GM19351 (cell line): ENCODE measurements at regions not wholly inside any gene's neighbourhood (a gene's known extent, or its start where the extent isn't known, plus 50 kb on each side); places are given as distances from the start of the nearest gene placed in this dataset.

Experiments
- ATAC-seq: cut with Tn5 transposase; IDR thresholded peaks from one replicate; pipeline ENCODE4 v1.9.1; 2021; ENCODE audit warnings: mild to moderate bottlenecking, moderate library complexity; ENCODE audit not compliant: unreplicated experiment

DNA sequence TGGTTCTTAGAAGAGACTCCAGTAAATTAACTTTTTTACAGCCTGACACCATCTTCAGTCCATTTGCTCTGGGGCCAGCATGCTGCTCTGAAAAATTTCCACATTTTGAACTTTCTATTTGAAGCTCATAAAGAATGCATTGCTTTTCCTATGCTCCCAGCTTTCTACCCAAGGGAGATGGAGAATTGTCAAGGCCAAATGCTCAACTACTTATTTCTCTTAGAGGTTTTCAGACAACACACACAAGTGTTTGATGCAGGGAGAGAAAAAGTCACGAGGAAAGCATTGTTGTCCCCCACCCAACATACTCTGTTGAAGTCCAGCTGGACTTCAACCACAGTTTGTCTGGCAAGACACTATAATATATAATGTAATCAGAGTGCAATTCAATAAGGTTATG lies 100.3 kb upstream of the CADPS start:
- no peak for ATAC-seq

DNA sequence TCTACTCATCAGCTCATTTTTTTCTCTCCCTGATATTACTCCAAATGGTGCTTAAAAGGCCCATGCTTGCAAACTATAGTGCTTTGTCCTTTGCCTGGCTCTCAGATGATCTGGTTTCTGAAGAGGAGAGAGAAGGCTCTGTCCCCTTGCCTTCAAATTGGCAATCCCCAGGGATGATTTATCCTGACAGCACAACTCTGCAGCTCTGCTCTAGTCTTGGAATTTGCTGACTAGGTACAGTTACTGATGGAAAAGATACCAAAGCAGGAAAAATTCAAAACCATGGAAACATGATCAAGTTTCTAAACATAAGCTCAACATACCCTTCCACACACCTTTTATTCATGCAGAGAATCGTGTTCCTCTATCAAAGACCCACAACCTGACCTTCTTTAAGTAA lies 106.7 kb upstream of the CADPS start:
- no peak for ATAC-seq

DNA sequence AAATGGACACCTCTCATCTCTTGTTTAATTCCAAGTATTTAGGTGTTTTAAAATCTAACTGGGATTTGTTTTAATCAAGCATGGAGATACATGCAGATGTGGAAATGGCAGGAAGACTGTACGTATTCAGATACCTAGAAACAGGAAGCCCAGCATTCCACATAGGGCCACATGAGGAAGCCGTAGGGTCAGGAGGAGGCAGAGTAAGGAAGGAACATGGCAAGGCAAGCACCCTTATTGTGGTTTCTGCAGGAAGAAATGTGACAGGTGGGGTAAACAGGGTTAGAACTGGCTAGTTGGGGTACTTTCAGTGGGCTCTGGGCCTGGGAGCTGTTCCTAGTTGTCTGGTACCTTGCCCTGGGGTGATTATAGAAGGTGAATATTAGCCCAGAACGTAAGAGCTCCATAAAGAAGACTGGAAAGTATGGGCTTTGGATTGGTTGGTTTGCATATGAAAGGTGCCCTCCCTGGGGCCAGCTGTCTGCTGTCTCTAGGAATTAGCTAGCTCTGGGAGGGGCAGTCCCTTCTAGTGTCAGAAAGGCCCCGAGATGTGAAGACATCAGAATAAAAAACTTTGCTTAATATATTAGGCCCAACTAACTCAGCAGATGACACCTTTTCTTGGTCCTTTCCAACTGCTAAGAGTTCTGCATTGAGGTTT lies 107.7 kb upstream of the CADPS start:
- no peak for ATAC-seq

DNA sequence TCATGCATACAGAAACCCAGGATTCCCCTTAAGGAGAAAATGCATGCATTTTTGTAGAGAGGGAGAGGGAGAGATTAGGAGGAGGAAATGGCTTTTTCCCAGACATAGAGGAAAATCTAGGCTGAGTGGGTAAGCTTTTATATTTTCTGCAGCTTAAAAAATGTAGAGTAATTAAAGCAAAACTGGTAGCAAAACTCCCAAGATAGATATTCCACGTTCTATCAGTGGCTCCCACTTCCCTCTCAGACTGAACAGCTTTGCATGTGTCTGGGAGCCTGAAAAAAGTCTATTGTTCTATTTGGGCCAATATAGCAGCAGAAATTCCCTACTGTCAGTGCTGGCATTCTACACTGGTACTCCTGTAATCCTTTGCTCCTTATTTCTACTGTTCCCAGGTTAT lies 110.8 kb upstream of the CADPS start:
- ATAC-seq = no peak

DNA sequence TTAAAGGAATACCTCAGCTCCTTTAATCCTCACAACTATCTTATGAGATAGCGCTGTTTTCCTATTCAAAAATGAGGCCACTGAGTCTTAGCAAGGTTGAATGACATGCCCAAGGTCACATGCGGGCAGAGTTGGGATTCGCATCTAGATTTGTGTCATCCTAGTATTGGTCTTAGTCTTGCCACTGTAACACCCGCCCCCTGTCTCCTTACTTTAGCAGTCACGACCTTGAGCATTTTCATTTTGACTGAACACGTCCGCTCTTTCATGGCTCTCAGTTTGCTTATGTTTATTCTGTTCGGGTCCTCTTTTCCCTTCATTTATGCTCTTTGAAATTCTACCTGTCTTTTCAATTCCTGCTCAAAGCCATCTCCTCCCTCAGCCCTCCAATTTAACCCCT lies 112.5 kb upstream of the CADPS start:
- ATAC-seq = peak; percentile 72

DNA sequence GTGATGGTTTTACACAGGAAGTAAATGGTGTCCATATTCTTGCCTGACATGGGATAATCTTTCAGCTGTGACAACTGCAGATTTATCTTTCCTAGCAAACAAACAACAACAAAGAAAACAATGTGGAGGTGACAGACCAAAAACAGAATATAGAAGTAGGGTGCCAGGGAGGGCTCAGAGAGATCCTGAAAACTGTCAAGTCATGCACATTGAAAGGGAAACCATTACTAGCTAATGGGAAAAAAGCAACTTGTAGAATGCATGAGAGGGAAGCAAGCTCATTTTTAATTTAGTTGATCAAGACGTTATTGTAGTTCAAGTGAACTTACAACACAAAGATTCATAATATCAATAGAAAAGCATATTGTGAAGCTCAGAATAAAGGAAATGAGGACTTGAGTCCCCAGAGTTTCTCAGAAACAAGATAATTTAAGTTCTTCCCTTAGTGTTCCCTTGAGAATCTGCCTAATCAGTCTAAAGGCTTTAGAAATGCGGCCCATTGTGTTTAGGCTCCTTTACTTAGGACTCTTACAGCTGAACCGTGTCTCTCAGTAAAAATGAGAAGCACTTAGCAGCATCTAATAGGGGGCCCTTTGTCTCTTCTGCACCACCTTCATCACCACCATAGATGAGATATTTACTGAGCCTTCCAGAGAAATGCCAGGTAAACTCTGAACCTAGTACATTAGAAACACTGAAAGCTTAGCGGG lies 115.6 kb upstream of the CADPS start:
- ATAC-seq = no peak

GRCh38 chr3:62992520-62992919 lies 117.3 kb upstream of the CADPS start:
- ATAC-seq = no peak

GRCh38 chr3:62995119-62995518 lies 119.9 kb upstream of the CADPS start:
- ATAC-seq = no peak

DNA sequence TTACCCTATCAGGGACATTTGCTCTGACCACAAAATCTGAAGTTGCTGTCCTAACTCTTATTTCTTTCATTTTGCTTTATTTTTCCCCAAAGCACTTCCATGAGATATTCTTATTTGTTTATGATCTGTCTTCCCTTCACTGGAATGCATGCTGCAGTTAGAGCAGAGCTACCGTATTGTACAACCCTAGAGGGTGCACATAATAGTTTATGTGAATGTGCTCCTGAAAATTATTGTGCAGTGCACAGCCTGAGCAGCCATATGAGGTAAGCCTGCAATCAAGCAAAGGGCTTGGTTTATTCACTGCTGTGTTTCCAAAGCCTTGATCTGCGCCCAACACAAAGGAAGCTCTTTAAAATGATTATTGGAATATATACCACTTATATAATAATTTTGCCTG lies 120.3 kb upstream of the CADPS start:
- ATAC-seq = no peak

DNA sequence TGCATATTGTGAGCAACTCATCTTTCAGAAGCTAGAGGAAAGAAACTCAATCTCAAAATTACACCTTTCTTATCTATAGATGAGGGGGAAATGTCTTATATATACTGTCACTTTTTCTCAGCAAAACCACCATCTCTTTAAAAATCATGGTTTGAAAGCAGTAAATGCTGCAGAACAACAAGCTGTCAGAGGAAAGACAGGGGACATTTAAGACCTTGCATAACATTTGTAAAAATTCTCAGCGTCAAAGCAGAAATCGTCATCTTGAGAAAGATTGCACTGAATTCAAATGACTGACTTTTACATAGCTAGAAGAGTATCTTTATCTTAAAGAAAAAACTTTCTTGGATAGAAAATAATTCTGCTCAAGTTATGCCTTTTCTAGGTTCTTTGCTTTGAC lies 122.2 kb upstream of the CADPS start:
- ATAC-seq = no peak

DNA sequence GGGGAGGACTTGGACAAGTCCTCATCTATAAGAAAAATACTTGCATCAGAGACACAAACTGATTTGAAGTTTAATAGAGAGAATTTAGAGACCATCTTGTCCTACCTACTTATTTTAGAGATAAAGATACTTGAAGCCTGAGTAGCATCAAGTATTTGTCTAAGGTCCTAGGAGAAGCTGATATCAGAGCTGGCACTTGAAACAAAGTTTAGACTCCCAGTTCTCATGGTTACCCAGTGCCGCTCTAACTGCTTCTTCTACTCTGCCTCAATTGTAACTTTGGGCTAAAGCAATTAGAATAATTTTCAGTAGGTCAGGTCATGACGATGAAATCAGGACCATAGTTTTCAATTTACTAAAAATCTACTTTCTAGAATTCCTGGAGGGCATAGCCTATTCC lies 123.9 kb upstream of the CADPS start:
- ATAC-seq = no peak

DNA sequence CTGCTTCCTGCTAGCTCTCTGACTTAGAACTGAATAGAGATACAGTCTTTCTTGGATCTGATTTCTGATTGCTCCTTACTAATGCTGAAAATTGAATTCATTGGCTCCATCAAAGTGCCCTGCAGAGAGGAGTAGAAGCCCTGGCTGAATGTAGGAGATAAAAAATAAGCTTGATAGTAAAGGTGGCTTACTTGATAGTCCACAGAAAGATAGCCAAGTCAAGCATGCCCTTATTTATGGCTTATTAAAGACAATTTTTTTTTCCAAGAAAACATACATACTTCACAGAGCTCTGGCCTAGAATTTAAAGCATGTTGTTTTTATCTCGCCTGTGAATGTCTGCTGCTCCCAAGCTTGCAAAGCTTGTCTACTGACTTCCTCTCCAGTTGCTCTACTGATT lies 124.6 kb upstream of the CADPS start:
- no peak for ATAC-seq

DNA sequence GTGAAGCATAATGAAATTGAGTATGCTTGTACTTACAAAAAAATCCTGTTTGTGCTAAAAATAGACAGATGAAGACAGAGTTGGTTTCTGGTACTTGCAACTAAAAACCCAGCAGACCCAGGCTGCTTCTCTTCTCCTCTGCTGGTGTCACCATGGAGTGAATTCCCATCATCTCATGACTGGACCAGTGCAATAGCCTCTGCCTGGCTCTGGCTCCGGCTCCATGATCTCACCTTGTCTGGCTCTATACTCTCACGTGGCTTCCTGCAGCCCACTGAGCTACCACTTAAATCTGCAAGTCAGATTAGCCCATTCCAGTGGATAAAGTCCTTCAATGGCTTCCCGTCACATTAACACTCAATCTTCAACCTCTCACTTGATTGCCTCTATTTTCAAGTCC lies 129.2 kb upstream of the CADPS start:
- no peak for ATAC-seq

GRCh38 chr3:63015614-63016309 lies 140.5 kb upstream of the CADPS start:
- ATAC-seq = no peak

DNA sequence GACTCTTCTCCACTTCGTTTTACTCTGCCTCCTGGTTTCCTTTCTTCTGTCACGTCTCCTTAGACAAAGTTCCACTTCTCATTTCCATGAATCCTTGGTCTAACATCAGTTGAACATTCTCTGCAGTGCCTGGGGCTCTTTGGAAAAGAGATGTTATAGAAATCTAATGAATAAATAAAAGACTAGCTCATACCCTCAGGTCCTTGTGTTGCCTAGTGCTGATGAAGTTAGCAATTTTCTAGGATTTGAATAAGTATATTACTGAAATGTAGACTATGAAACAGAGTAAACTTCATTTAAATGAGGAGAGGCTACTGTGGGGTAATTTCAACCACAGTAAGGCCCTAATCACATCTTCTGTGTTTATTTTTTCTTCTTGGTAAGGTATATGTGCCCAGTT lies 146.9 kb upstream of the CADPS start:
- no peak for ATAC-seq

DNA sequence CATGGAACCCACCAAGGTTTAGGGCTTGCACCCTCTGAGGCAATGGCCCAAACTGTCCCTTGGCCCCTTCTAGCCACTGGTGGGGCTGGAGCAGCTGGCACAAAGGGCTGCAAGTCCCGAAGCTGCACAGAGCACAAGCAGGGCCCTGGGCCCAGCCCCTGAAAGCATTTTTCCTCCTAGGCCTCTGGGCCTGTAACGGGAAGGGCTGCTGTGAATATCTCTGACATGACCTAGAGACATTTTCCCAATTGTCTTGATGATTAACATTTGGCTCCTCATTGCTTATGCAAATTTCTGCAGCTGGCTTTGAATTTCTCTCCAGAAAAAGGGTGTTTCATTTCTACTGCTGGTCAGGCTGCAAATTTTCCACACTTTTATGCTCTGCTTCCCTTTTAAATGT lies 151.5 kb upstream of the CADPS start:
- no peak for ATAC-seq

DNA sequence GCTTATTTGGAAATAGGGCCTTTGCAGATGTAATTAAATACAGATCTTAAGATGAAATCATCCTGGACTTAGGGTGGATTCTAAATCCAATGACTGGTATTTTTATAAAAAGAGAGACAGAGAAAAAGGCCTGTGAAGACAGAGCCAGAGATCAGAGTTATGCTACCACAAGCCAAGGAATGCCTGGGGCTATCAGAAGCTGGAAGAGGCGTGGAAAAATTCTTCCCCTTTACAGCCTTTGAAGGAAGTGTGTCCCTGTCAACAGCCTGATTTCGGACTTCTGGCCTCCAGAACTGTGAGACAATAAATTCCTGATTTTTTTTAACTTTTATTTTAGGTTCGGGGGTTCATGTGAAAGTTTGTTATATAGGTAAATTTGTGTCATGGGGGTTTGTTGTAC lies 154.1 kb upstream of the CADPS start:
- ATAC-seq = no peak

GRCh38 chr3:63029921-63030320 lies 154.7 kb upstream of the CADPS start:
- ATAC-seq = no peak

DNA sequence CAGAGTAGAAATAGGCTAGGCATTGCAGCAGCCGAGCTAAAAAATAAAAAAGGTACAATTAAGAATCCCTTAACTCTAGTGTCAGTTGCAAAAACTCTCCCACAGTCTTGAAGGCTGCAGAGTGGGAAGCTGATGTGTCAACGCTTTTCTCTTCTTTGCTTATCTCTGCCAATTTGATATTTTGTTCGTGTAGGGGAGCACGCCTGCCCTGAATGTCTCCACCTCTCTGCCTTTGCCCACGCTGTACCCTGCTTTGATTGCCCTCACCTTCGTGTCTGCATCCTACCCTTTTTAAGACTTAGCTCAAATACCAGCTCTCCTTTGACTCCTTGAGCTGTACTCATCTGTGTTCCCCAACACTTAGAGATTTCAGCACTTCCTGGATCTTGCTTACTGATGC lies 155.4 kb upstream of the CADPS start:
- no peak for ATAC-seq

- no peak for ATAC-seq
Observed at GRCh38 chr3:63032881-63033280, 157.7 kb upstream of the CADPS start.

DNA sequence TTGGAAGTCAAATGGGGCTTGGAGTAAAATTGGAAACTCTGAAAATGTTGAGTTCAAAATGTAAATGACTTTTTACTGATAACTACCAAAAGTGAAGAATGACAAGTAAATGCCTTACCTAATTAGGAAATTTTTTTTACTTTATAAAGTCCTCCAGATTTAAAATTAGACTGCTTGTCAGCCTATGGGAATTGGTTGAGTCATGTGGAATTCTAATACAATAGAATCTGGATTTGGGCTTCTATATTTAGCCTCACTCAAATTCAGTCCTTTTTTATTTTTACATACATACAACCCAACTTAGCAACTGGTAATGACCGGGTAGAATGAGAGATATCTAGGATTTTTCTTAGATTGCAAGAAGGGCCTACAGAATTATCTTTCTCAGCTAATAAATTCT lies 158.9 kb upstream of the CADPS start:
- no peak for ATAC-seq

GRCh38 chr3:63037116-63037515 lies 161.9 kb upstream of the CADPS start:
- no peak for ATAC-seq
